Prostate gland (tissue), 2 donors: ENCODE measurements at regions not wholly inside any gene's neighbourhood (a gene's known extent, or its start where the extent isn't known, plus 50 kb on each side); places are given as distances from the start of the nearest gene placed in this dataset.

Experiments used
- CTCF ChIP-seq, 4 experiments: fragments of 200-600 bp in 2 of 4; fragments of 450-650 bp in 2 of 4; sonication (generic) in 2 of 4; IDR thresholded peaks; 1 replicate in 3 of 4; 2 replicates in 1 of 4; pipeline ENCODE4 v1.5.1; 2016 to 2019; ENCODE audit warnings: antibody characterized with exemption in 4 of 4, mild to moderate bottlenecking in 2 of 4, moderate library complexity in 2 of 4
- POLR2A ChIP-seq: fragments of 450-650 bp; IDR thresholded peaks from one replicate; pipeline ENCODE4 v1.6.1; 2016; ENCODE audit warnings: antibody characterized with exemption, mild to moderate bottlenecking
- POLR2AphosphoS5 ChIP-seq: sonication (generic); formaldehyde crosslinking; IDR thresholded peaks from one replicate; pipeline ENCODE4 v1.6.1; 2017; ENCODE audit warnings: antibody characterized with exemption

- TF ChIP-seq CTCF (IDR thresholded peaks at IDR 0.05) = no peak
- no peak for TF ChIP-seq POLR2A
- TF ChIP-seq POLR2AphosphoS5 = no peak
Observed at GRCh38 chr1:199449221-199449620, 578.3 kb upstream of the NR5A2 start.
